ENCODE measurements at regions not wholly inside any gene's neighbourhood (a gene's known extent, or its start where the extent isn't known, plus 50 kb on each side); places are given as distances from the start of the nearest gene placed in this dataset.
"Not testable (repeated sequence)": the region's sequence is repeated elsewhere in the genome, so short reads cannot be mapped to it uniquely, and the experiment has no call there.

GRCh38 chr2:175282300-175282699 is 100.8 kb upstream of the ATP5MC3 start:
- DNase-seq, result no peak
- Mint-ChIP-seq H3K27me3 (no peaks in the 10 kb centered on the region), H3K36me3 (ENCODE audit: low read depth) (no peaks in the 10 kb centered on the region), H3K27ac (no peak overlapping the region), H3K4me1 (peaks cover 3% of the 10 kb centered on the region), H3K9me3 (no peaks in the 10 kb centered on the region), H3K4me3 (no peak overlapping the region)
- ATAC-seq, result peak; percentile 96

GRCh38 chr2:175277772-175278171 is 96.3 kb upstream of the ATP5MC3 start:
- Mint-ChIP-seq H3K9me3 (no peaks in the 10 kb centered on the region), H3K27me3 (no peaks in the 10 kb centered on the region), H3K4me1 (peaks cover 3% of the 10 kb centered on the region), H3K36me3 (ENCODE audit: low read depth) (no peaks in the 10 kb centered on the region), H3K27ac (no peak overlapping the region), H3K4me3 (no peak overlapping the region)
- ATAC-seq (no peak), DNase-seq (no peak)

- Mint-ChIP-seq H3K9me3 (no peaks in the 10 kb centered on the region), H3K36me3 (ENCODE audit: low read depth) (no peaks in the 10 kb centered on the region), H3K27me3 (peaks cover 8% of the 10 kb centered on the region), H3K27ac (no peak overlapping the region), H3K4me3 (no peak overlapping the region), H3K4me1 (no peaks in the 10 kb centered on the region)
- ATAC-seq (no peak), DNase-seq (no peak)
Measured at GRCh38 chr2:175275539-175275938, 94.0 kb upstream of the ATP5MC3 start.

- H3K27ac Mint-ChIP-seq, result no peak overlapping the region
- ATAC-seq (no peak), DNase-seq (no peak)
- peaks cover 5% of the 10 kb centered on the region for H3K9me3 Mint-ChIP-seq
- no peak overlapping the region for H3K4me3 Mint-ChIP-seq
- peaks cover 18% of the 10 kb centered on the region for H3K27me3 Mint-ChIP-seq
- H3K4me1 Mint-ChIP-seq, result no peaks in the 10 kb centered on the region
- H3K36me3 Mint-ChIP-seq (ENCODE audit: low read depth), result no peaks in the 10 kb centered on the region
Measured at GRCh38 chr2:175259164-175259563, 77.7 kb upstream of the ATP5MC3 start.

- no peak overlapping the region for H3K4me3 Mint-ChIP-seq
- H3K27me3 Mint-ChIP-seq, result peaks cover 32% of the 10 kb centered on the region
- peaks cover 5% of the 10 kb centered on the region for H3K9me3 Mint-ChIP-seq
- no peaks in the 10 kb centered on the region for H3K4me1 Mint-ChIP-seq
- DNase-seq (no peak), ATAC-seq (no peak)
- no peaks in the 10 kb centered on the region for H3K36me3 Mint-ChIP-seq (ENCODE audit: low read depth)
- no peak overlapping the region for H3K27ac Mint-ChIP-seq
Measured at GRCh38 chr2:175256806-175257585, 75.5 kb upstream of the ATP5MC3 start.

GRCh38 chr2:175256391-175256790 is 74.9 kb upstream of the ATP5MC3 start:
- not testable (repeated sequence) for H3K4me1 Mint-ChIP-seq; H3K27ac Mint-ChIP-seq; DNase-seq; ATAC-seq; H3K4me3 Mint-ChIP-seq; H3K36me3 Mint-ChIP-seq (ENCODE audit: low read depth); H3K9me3 Mint-ChIP-seq
- peaks cover 26% of the 10 kb centered on the region for H3K27me3 Mint-ChIP-seq

- Mint-ChIP-seq H3K4me1 (no peaks in the 10 kb centered on the region), H3K9me3 (peaks cover 5% of the 10 kb centered on the region), H3K4me3 (no peak overlapping the region), H3K27ac (no peak overlapping the region), H3K36me3 (ENCODE audit: low read depth) (no peaks in the 10 kb centered on the region), H3K27me3 (peaks cover 33% of the 10 kb centered on the region)
- DNase-seq (no peak), ATAC-seq (no peak)
Measured at GRCh38 chr2:175253871-175254270, 72.4 kb upstream of the ATP5MC3 start.

GRCh38 chr2:175251425-175252041 is 70.0 kb upstream of the ATP5MC3 start:
- ATAC-seq (no peak), DNase-seq (no peak)
- Mint-ChIP-seq H3K36me3 (ENCODE audit: low read depth) (no peaks in the 10 kb centered on the region), H3K9me3 (peaks cover 5% of the 10 kb centered on the region), H3K27me3 (peaks cover 38% of the 10 kb centered on the region), H3K4me1 (peaks cover 10% of the 10 kb centered on the region), H3K4me3 (no peak overlapping the region), H3K27ac (no peak overlapping the region)

GRCh38 chr2:175247159-175247558 is 65.6 kb upstream of the ATP5MC3 start:
- no peak for ATAC-seq
- DNase-seq, result no peak
- Mint-ChIP-seq H3K36me3 (ENCODE audit: low read depth) (no peaks in the 10 kb centered on the region), H3K9me3 (no peaks in the 10 kb centered on the region), H3K4me3 (no peak overlapping the region), H3K27me3 (peaks cover 22% of the 10 kb centered on the region), H3K4me1 (peaks cover 10% of the 10 kb centered on the region), H3K27ac (no peak overlapping the region)

GRCh38 chr2:175244697-175245096 is 63.2 kb upstream of the ATP5MC3 start:
- ATAC-seq (no peak), DNase-seq (no peak)
- Mint-ChIP-seq H3K27ac (no peak overlapping the region), H3K4me3 (no peak overlapping the region), H3K4me1 (peaks cover 10% of the 10 kb centered on the region), H3K36me3 (ENCODE audit: low read depth) (peaks cover 3% of the 10 kb centered on the region), H3K27me3 (peaks cover 24% of the 10 kb centered on the region), H3K9me3 (peaks cover 13% of the 10 kb centered on the region)

GRCh38 chr2:175241691-175242090 is 60.2 kb upstream of the ATP5MC3 start:
- Mint-ChIP-seq H3K4me1 (peaks cover 6% of the 10 kb centered on the region), H3K36me3 (ENCODE audit: low read depth) (peaks cover 14% of the 10 kb centered on the region), H3K27me3 (peaks cover 27% of the 10 kb centered on the region), H3K27ac (no peak overlapping the region), H3K4me3 (no peak overlapping the region), H3K9me3 (peaks cover 36% of the 10 kb centered on the region)
- ATAC-seq (no peak), DNase-seq (no peak)

GRCh38 chr2:175240033-175240432 is 58.5 kb upstream of the ATP5MC3 start:
- H3K4me1 Mint-ChIP-seq, H3K4me3 Mint-ChIP-seq, ATAC-seq, H3K27ac Mint-ChIP-seq, DNase-seq: not testable (repeated sequence)
- Mint-ChIP-seq H3K9me3 (peaks cover 37% of the 10 kb centered on the region), H3K27me3 (peaks cover 31% of the 10 kb centered on the region), H3K36me3 (ENCODE audit: low read depth) (peaks cover 14% of the 10 kb centered on the region)

- H3K9me3 Mint-ChIP-seq, result peaks cover 37% of the 10 kb centered on the region
- H3K4me3 Mint-ChIP-seq, result no peak overlapping the region
- H3K4me1 Mint-ChIP-seq, result peaks cover 18% of the 10 kb centered on the region
- no peak for ATAC-seq
- DNase-seq, result no peak
- peaks cover 24% of the 10 kb centered on the region for H3K27me3 Mint-ChIP-seq
- peaks cover 14% of the 10 kb centered on the region for H3K36me3 Mint-ChIP-seq (ENCODE audit: low read depth)
- H3K27ac Mint-ChIP-seq, result no peak overlapping the region
Measured at GRCh38 chr2:175236930-175237329, 55.4 kb upstream of the ATP5MC3 start.

- H3K27ac Mint-ChIP-seq, result no peak overlapping the region
- peaks cover 23% of the 10 kb centered on the region for H3K9me3 Mint-ChIP-seq
- H3K4me1 Mint-ChIP-seq, result peaks cover 18% of the 10 kb centered on the region
- H3K4me3 Mint-ChIP-seq, result no peak overlapping the region
- ATAC-seq (no peak), DNase-seq (no peak)
- peaks cover 11% of the 10 kb centered on the region for H3K36me3 Mint-ChIP-seq (ENCODE audit: low read depth)
- peaks cover 20% of the 10 kb centered on the region for H3K27me3 Mint-ChIP-seq
Measured at GRCh38 chr2:175234650-175235049, 53.1 kb upstream of the ATP5MC3 start.

- Mint-ChIP-seq H3K27me3 (peaks cover 20% of the 10 kb centered on the region), H3K9me3 (peaks cover 20% of the 10 kb centered on the region), H3K36me3 (ENCODE audit: low read depth) (peaks cover 7% of the 10 kb centered on the region), H3K27ac (no peak overlapping the region), H3K4me1 (peaks cover 18% of the 10 kb centered on the region), H3K4me3 (no peak overlapping the region)
- ATAC-seq (no peak), DNase-seq (no peak)
Measured at GRCh38 chr2:175234153-175234552, 52.6 kb upstream of the ATP5MC3 start.
